ENCODE measurements at regions not wholly inside any gene's neighbourhood (a gene's known extent, or its start where the extent isn't known, plus 50 kb on each side); places are given as distances from the start of the nearest gene placed in this dataset.

- ChIA-PET CTCF (interaction anchor here (0.7 kb wide), 1 partner anchor 112 kb away, joined by 3 read pairs; no protein-coding TSS in a partner anchor), POLR2A (no interaction called here)
- TF ChIP-seq, protein P1, sequence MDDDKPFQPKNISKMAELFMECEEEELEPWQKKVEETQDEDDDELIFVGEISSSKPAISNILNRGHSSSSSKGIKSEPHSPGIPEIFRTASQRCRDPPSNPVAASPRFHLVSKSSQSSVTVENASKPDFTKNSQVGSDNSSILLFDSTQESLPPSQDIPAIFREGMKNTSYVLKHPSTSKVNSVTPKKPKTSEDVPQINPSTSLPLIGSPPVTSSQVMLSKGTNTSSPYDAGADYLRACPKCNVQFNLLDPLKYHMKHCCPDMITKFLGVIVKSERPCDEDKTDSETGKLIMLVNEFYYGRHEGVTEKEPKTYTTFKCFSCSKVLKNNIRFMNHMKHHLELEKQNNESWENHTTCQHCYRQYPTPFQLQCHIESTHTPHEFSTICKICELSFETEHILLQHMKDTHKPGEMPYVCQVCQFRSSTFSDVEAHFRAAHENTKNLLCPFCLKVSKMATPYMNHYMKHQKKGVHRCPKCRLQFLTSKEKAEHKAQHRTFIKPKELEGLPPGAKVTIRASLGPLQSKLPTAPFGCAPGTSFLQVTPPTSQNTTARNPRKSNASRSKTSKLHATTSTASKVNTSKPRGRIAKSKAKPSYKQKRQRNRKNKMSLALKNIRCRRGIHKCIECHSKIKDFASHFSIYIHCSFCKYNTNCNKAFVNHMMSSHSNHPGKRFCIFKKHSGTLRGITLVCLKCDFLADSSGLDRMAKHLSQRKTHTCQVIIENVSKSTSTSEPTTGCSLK (tag by site-specific recombination; IDR thresholded peaks at IDR 0.05) = no peak
- TF ChIP-seq ZNF223 (tag by site-specific recombination; IDR thresholded peaks at IDR 0.05) = no peak
- TF ChIP-seq, protein P2, sequence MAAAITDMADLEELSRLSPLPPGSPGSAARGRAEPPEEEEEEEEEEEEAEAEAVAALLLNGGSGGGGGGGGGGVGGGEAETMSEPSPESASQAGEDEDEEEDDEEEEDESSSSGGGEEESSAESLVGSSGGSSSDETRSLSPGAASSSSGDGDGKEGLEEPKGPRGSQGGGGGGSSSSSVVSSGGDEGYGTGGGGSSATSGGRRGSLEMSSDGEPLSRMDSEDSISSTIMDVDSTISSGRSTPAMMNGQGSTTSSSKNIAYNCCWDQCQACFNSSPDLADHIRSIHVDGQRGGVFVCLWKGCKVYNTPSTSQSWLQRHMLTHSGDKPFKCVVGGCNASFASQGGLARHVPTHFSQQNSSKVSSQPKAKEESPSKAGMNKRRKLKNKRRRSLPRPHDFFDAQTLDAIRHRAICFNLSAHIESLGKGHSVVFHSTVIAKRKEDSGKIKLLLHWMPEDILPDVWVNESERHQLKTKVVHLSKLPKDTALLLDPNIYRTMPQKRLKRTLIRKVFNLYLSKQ (tag by site-specific recombination; IDR thresholded peaks at IDR 0.05; ENCODE audit: borderline replicate concordance) = no peak
- no peak for TF ChIP-seq ZNF501 (tag by site-specific recombination; IDR thresholded peaks at IDR 0.05)
- TF ChIP-seq MYNN (tag by site-specific recombination; IDR thresholded peaks at IDR 0.05; ENCODE audit: borderline replicate concordance) = no peak
- TF ChIP-seq, protein P3, sequence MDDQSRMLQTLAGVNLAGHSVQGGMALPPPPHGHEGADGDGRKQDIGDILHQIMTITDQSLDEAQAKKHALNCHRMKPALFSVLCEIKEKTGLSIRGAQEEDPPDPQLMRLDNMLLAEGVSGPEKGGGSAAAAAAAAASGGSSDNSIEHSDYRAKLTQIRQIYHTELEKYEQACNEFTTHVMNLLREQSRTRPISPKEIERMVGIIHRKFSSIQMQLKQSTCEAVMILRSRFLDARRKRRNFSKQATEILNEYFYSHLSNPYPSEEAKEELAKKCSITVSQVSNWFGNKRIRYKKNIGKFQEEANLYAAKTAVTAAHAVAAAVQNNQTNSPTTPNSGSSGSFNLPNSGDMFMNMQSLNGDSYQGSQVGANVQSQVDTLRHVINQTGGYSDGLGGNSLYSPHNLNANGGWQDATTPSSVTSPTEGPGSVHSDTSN (CRISPR knock-in tag; IDR thresholded peaks at IDR 0.05) = no peak
- TF ChIP-seq, protein P4, sequence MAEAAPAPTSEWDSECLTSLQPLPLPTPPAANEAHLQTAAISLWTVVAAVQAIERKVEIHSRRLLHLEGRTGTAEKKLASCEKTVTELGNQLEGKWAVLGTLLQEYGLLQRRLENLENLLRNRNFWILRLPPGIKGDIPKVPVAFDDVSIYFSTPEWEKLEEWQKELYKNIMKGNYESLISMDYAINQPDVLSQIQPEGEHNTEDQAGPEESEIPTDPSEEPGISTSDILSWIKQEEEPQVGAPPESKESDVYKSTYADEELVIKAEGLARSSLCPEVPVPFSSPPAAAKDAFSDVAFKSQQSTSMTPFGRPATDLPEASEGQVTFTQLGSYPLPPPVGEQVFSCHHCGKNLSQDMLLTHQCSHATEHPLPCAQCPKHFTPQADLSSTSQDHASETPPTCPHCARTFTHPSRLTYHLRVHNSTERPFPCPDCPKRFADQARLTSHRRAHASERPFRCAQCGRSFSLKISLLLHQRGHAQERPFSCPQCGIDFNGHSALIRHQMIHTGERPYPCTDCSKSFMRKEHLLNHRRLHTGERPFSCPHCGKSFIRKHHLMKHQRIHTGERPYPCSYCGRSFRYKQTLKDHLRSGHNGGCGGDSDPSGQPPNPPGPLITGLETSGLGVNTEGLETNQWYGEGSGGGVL (tag by site-specific recombination; IDR thresholded peaks at IDR 0.05) = no peak
- TF ChIP-seq ZBTB44 (tag by site-specific recombination; IDR thresholded peaks at IDR 0.05) = no peak
- no peak for TF ChIP-seq ZNF837 (tag by site-specific recombination; IDR thresholded peaks at IDR 0.05)
- no peak for TF ChIP-seq ZBTB1 (tag by site-specific recombination; IDR thresholded peaks at IDR 0.05)
- no peak for TF ChIP-seq ZNF791 (tag by site-specific recombination; IDR thresholded peaks at IDR 0.05)
- no peak for TF ChIP-seq ZNF140 (tag by site-specific recombination; IDR thresholded peaks at IDR 0.05)
- no peak for TF ChIP-seq ZNF560 (tag by site-specific recombination; IDR thresholded peaks at IDR 0.05; ENCODE audit: borderline replicate concordance)
- TF ChIP-seq ZBTB48 (tag by site-specific recombination; IDR thresholded peaks at IDR 0.05) = no peak
- no peak for TF ChIP-seq ZNF404 (tag by site-specific recombination; IDR thresholded peaks at IDR 0.05)
- TF ChIP-seq ZBTB11 (tag by site-specific recombination; conservative IDR thresholded peaks at IDR 0.05; ENCODE audit: low read depth) = no peak
- no peaks in the 10 kb centered on the region for H3K36me3 ChIP-seq (ENCODE audit: control insufficient read depth in 2 of 2, insufficient read depth in 1 of 2, low read length in 2 of 2)
- H3K4me1 ChIP-seq (ENCODE audit: control insufficient read depth, insufficient read depth, low read length) = no peaks in the 10 kb centered on the region
- no peak overlapping the region for H3K27ac ChIP-seq (ENCODE audit: extremely low read depth, low read depth, low read length)
- H3K4me3 ChIP-seq (ENCODE audit: low read depth, low read length) = no peak overlapping the region
- no peaks in the 10 kb centered on the region for H3K9me3 ChIP-seq (ENCODE audit: control insufficient read depth, insufficient read depth, low read depth, low read length)
Observed at GRCh38 chr10:111970111-111970510, 213.5 kb downstream of the GPAM start.

Data from HEK293 (cell line).